ENCODE measurements at regions not wholly inside any gene's neighbourhood (a gene's known extent, or its start where the extent isn't known, plus 50 kb on each side); places are given as distances from the start of the nearest gene placed in this dataset.

DNA sequence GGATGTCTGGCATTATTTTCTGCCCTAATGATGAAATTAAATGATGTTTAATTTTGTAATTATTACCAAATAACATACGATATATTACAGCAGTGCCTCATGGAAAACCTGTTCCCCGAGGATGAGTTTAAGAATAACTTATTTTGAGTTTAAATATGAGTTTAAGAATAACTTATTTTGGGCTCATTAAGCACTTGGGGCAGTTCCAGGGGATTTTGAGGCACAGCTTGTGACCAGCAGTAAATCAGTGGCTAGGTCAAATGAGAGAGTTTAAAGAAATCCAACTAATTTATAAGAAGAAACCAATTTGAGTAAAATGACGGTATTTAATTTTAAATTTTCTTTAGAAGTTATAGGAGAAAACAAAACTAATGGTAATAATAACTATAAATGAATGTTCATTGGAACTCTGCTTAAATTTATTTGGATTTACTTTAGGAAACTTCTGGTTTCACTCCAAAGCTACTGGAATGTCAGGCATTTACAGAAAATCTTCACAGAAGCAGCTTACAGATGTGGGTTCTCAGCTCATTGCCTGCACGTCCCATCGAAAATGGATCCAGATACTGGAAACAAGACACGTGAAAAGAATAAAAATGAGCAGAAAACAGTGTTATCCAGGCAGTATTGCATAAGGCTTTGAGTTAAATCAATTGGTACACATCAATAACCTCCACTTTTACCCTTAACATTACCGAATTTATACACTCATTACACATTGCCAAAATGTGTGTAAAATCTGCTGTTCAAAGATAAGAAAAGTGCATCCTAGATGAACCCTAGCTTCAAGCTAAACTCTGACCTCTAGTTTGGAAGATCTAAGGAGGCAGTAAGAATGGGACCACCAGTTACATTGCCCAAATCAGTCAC lies 784.5 kb upstream of the IGFBP3 start:
- TF ChIP-seq GATA3 (IDR thresholded peaks at IDR 0.05; ENCODE audit: low read depth, low read length) (no peak), GATA2 (IDR thresholded peaks at IDR 0.05; ENCODE audit: low read depth, low read length) (no peak)

Measured in SH-SY5Y (cell line).